ENCODE measurements at regions not wholly inside any gene's neighbourhood (a gene's known extent, or its start where the extent isn't known, plus 50 kb on each side); places are given as distances from the start of the nearest gene placed in this dataset.

DNA sequence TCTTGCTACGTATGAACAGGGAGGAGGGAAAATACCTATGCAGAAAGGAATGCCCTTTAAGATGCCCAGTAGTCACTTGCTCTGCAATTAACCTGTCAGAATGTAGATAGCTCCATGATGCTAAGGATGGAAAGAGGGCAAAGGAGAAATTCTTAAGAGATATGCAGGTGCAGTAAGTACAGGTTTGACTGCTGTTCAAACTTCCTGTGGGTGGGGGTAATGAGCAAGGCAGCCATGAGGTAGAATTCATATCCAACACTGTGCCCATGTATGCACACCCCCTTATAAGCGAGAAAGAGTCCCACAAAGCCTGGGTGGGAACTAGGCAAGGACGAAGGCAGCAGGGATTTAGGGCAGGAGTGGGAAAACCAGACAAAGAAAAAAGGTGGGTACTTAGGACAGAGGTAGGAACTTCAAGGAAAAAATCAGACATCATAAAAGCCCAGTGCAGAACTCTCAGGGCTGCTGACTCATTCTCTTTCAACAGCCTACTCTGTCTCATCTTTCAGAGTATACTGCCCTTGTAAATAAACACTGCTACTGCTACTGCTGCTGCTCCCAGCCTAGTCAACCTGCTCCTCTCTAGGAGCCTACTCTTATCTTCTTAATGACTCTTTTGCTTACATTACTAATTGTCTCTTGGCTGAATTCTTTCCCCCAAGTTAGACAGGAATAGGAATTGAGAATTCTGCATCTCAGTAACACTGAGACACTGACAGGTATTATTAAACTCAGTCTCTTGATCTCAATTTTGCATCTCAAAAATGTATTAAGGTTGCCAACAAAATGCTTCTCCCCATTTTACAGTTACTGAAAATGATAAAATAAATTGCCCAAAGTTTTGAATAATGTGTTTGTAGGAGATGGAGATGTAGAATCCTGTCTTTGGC lies 189.0 kb downstream of the PTH2R start:
- H3F3A ChIP-seq (replicated peaks; ENCODE audit: low read depth) = no peaks in the 10 kb centered on the region
- H3K27me3 Mint-ChIP-seq (ENCODE audit: insufficient read depth, low read depth, poor library complexity) = peaks cover 4% of the 10 kb centered on the region
- H3K27ac Mint-ChIP-seq = no peak overlapping the region
- H2AFZ ChIP-seq = no peak overlapping the region
- H3K9me3 Mint-ChIP-seq = peaks cover 30% of the 10 kb centered on the region
- no peaks in the 10 kb centered on the region for H3K79me2 ChIP-seq (replicated peaks; ENCODE audit: insufficient read depth)
- H3K4me3 ChIP-seq = no peak overlapping the region
- peaks cover 10% of the 10 kb centered on the region for H3K4me1 Mint-ChIP-seq
- ATAC-seq (peak; percentile 23; the same call in 2 of the 3 replicates), DNase-seq (ENCODE audit: low spot score) (peak; percentile 17)
- H3K9me2 ChIP-seq (ENCODE audit: insufficient read depth) = peaks cover 11% of the 10 kb centered on the region; the same call in 1 of the 2 replicates
- peak overlapping the region; percentile 45; the same call in 1 of the 2 replicates for H3K4me2 ChIP-seq
- H3K4me1 ChIP-seq (ENCODE audit: insufficient read depth) = peaks cover 17% of the 10 kb centered on the region
- TF ChIP-seq, protein P1, sequence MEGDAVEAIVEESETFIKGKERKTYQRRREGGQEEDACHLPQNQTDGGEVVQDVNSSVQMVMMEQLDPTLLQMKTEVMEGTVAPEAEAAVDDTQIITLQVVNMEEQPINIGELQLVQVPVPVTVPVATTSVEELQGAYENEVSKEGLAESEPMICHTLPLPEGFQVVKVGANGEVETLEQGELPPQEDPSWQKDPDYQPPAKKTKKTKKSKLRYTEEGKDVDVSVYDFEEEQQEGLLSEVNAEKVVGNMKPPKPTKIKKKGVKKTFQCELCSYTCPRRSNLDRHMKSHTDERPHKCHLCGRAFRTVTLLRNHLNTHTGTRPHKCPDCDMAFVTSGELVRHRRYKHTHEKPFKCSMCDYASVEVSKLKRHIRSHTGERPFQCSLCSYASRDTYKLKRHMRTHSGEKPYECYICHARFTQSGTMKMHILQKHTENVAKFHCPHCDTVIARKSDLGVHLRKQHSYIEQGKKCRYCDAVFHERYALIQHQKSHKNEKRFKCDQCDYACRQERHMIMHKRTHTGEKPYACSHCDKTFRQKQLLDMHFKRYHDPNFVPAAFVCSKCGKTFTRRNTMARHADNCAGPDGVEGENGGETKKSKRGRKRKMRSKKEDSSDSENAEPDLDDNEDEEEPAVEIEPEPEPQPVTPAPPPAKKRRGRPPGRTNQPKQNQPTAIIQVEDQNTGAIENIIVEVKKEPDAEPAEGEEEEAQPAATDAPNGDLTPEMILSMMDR (conservative IDR thresholded peaks at IDR 0.05; ENCODE audit: low read depth in 2 of 2) = no peak
- TF ChIP-seq EZH2 (IDR thresholded peaks at IDR 0.05; ENCODE audit: low read depth, unreplicated experiment) = no peak
- TF ChIP-seq, protein P2, sequence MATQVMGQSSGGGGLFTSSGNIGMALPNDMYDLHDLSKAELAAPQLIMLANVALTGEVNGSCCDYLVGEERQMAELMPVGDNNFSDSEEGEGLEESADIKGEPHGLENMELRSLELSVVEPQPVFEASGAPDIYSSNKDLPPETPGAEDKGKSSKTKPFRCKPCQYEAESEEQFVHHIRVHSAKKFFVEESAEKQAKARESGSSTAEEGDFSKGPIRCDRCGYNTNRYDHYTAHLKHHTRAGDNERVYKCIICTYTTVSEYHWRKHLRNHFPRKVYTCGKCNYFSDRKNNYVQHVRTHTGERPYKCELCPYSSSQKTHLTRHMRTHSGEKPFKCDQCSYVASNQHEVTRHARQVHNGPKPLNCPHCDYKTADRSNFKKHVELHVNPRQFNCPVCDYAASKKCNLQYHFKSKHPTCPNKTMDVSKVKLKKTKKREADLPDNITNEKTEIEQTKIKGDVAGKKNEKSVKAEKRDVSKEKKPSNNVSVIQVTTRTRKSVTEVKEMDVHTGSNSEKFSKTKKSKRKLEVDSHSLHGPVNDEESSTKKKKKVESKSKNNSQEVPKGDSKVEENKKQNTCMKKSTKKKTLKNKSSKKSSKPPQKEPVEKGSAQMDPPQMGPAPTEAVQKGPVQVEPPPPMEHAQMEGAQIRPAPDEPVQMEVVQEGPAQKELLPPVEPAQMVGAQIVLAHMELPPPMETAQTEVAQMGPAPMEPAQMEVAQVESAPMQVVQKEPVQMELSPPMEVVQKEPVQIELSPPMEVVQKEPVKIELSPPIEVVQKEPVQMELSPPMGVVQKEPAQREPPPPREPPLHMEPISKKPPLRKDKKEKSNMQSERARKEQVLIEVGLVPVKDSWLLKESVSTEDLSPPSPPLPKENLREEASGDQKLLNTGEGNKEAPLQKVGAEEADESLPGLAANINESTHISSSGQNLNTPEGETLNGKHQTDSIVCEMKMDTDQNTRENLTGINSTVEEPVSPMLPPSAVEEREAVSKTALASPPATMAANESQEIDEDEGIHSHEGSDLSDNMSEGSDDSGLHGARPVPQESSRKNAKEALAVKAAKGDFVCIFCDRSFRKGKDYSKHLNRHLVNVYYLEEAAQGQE (IDR thresholded peaks at IDR 0.05; ENCODE audit: unreplicated experiment) = no peak
- TF ChIP-seq, protein P3, sequence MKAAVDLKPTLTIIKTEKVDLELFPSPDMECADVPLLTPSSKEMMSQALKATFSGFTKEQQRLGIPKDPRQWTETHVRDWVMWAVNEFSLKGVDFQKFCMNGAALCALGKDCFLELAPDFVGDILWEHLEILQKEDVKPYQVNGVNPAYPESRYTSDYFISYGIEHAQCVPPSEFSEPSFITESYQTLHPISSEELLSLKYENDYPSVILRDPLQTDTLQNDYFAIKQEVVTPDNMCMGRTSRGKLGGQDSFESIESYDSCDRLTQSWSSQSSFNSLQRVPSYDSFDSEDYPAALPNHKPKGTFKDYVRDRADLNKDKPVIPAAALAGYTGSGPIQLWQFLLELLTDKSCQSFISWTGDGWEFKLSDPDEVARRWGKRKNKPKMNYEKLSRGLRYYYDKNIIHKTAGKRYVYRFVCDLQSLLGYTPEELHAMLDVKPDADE (IDR thresholded peaks at IDR 0.05) = no peak
- no peak overlapping the region for H3K4me3 Mint-ChIP-seq
- H3K36me3 ChIP-seq (ENCODE audit: insufficient read depth) = no peaks in the 10 kb centered on the region
- H3K27me3 ChIP-seq (ENCODE audit: insufficient read depth) = peaks cover 9% of the 10 kb centered on the region; the same call in 1 of the 2 replicates
- no peak overlapping the region for H3K27ac ChIP-seq (ENCODE audit: low read depth)
- H4K20me1 ChIP-seq (replicated peaks; ENCODE audit: insufficient read depth) = no peaks in the 10 kb centered on the region
- H3K36me3 Mint-ChIP-seq (ENCODE audit: low read depth) = peaks cover 32% of the 10 kb centered on the region

DNA sequence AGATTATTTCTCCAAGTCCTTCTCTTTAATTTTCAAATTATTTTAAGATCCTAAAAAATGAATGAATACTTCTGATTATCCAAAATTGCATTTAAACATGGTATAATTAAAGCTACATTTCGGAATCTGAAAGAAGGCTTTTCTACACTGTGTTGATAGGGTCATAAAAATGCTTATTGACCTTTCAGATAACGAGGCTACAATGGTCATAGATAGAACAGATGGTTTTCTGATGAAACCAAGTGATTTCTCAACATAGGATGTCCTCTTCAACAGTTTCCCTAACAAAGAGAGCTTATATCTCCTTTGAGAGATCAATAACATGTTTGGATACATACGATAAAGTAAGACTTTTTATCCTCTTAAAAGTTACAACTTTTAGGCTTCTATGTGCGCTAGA lies 201.1 kb downstream of the PTH2R start:
- Histone ChIP-seq H2AFZ (no peak overlapping the region), H3K4me2 (no peak overlapping the region), H3K4me1 (ENCODE audit: insufficient read depth) (no peaks in the 10 kb centered on the region), H4K20me1 (replicated peaks; ENCODE audit: insufficient read depth) (no peaks in the 10 kb centered on the region), H3K27me3 (ENCODE audit: insufficient read depth) (no peaks in the 10 kb centered on the region), H3K27ac (ENCODE audit: low read depth) (no peak overlapping the region), H3K36me3 (ENCODE audit: insufficient read depth) (no peaks in the 10 kb centered on the region), H3K4me3 (no peak overlapping the region), H3F3A (replicated peaks; ENCODE audit: low read depth) (no peaks in the 10 kb centered on the region), H3K79me2 (replicated peaks; ENCODE audit: insufficient read depth) (no peaks in the 10 kb centered on the region), H3K9me2 (ENCODE audit: insufficient read depth) (0 out of 2 replicates have a peak, but pooled peaks cover 5% of the 10 kb centered on the region)
- no peak overlapping the region for H3K4me3 Mint-ChIP-seq
- H3K36me3 Mint-ChIP-seq (ENCODE audit: low read depth) = peaks cover 3% of the 10 kb centered on the region; the same call in 1 of the 3 replicates
- no peaks in the 10 kb centered on the region for H3K27me3 Mint-ChIP-seq (ENCODE audit: insufficient read depth, low read depth, poor library complexity)
- peaks cover 6% of the 10 kb centered on the region; the same call in 2 of the 3 replicates for H3K9me3 Mint-ChIP-seq
- no peak overlapping the region for H3K27ac Mint-ChIP-seq
- no peaks in the 10 kb centered on the region for H3K4me1 Mint-ChIP-seq
- ATAC-seq (no peak), DNase-seq (ENCODE audit: low spot score) (no peak)
- TF ChIP-seq STAT1 (IDR thresholded peaks at IDR 0.05; ENCODE audit: unreplicated experiment) = no peak
- TF ChIP-seq, protein P3 (IDR thresholded peaks at IDR 0.05) = no peak
